HT1080 (cell line): ENCODE measurements at regions not wholly inside any gene's neighbourhood (a gene's known extent, or its start where the extent isn't known, plus 50 kb on each side); places are given as distances from the start of the nearest gene placed in this dataset.
"Not testable (repeated sequence)": the region's sequence is repeated elsewhere in the genome, so short reads cannot be mapped to it uniquely, and the experiment has no call there.

Source experiments
- DNase-seq: peaks from one replicate; pipeline ENCODE4 v3.0.0-alpha.2; 2015; ENCODE audit warnings: low read depth

DNA sequence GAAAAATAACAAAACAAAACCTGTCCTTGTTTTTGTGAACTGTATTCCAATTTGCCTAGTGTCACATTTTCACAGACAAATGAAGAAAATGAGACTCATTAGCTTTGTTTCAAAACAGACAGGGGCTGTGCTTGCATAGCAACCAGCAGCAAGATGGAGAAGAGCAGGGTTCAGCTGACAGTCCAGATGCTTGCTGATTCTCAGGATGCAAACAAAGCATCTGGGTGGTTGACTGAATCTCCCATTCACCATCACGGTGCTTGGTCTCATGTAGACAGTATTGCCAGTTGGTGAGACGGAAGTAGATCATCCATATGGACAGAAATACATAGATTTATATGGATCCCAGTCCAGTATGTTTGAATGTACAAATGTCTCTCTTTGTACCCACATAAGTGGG is 326.8 kb downstream of the CCDC85A start:
- DNase-seq, result no peak

DNA sequence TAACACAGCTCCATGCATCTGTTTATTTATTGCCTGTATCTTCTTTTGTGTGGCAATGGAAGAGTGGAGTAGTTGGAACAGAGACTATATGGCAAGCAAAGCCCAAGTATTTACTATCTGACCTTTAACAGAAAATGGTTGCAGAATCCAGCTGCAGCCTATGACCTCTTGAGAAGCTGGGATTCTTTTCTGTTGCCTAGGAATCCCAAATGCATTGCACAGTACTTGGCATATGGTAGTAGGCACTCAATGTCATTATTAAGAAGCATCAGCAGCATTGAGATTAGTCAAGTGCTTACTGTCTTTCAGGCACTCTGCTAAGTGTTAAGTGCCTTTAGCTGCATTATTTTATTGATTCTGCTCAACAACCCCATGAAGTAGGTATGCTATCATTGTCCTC is 331.6 kb downstream of the CCDC85A start:
- DNase-seq, result no peak

DNA sequence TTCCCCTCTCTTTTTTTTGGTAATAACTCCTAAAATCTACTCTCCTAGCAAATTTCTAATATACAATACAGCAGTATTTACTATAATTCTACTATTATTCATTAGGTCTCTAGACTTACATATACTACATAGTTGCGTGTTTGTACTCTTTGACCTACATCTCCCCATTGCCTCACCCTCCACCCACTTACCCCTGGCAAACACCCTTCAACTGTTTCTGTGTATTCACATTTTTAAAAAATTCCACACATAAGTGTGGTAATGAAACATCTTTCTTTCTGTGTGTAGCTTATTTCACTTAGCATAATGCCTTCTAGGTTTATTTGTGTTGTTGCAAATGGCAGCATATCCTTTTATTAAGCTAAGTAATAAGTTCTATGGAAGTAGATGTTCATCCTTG is 336.0 kb downstream of the CCDC85A start:
- no peak for DNase-seq

DNA sequence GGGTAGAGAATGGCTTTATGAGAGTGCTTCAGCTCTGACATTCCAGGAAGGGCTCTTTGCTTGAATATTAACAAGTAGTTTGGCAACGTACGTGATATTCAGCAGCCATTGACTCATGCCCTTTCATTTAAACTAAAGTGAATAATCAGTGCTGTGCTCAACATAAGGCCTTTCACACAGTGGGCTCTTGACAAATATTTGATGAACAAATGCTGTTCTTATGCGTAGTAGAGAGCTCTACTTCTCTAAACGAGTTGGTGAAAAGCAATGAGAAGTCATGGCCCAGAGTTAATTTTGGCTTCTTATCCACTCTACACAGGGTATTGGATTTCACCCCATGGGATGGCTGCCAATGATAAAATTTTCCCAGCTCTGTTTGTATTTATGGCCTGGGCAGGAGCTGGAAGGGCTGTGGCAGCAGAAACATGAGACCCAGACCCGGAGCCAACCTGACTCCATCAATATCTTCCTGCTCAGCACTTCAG is 338.9 kb downstream of the CCDC85A start:
- peak; percentile 15 for DNase-seq

DNA sequence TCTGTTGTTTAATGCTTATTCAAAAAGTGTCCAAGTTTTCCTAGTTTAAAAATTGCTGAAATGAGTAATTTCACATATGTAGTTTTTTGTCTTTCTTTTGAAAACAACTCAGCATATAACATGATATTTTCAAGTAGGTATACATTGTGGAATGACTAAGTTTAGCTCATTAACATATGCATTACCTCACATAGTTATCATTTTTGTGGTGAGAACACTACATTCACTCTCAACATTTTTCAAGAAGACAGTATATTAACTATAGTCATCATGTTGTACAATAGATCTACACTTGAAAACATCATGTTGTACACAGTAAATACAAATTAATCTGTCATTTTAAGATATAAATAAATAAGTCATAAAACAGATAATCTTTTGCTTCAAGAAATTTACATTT is 340.0 kb downstream of the CCDC85A start:
- no peak for DNase-seq

DNA sequence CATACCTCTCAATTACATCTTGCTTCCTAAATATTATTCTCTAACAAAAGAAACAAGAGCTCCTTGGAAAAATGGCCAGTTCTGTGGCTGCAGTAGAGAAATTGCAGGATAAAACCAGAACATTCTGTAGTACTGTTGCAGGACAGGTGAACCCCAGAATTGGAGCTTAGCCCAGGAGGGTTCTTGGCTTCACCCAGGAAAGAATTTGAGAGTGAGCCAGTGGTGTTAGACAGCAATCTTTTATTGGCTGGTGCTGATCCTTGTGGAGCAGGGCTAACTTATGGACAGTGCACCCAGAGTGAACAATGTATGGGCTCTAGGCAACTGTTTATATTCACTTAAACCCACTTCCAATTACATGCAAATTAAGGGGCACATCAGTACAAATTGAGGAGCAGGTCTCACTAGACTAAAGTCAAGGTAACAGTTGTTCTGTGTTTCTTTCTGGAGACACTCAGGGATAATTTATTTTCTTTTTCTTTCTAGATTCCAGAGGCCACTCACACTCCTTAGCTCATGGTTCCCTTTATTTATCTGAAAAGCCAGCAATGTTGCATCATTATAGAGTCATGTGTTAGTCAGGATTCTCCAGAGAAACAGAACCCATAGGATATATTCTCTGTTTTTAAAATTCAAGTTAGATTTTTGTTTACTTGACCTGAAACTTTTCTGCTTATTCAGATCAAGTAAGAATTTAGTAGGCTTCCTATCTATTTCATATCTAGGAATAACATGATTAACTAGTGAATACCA is 348.1 kb downstream of the CCDC85A start:
- no peak for DNase-seq

DNA sequence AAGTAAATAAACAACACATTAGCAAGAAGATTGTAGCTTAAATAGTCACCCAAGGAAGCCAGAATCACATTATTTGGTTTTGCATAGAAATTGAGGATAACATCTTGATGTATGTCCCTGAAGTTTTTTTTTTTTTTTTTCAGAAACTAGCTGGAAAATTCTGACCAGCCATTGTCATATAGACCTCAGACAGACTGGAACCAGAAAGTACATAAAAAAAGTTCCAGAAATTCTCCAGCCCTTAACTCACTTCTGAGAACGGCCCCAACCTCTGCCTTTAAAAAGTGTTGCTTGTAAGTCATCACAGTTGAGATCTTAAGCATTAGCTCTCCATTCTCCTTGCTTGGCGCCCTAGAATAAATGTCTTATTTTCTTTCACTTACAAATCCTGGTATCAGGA is 350.5 kb downstream of the CCDC85A start:
- no peak for DNase-seq

DNA sequence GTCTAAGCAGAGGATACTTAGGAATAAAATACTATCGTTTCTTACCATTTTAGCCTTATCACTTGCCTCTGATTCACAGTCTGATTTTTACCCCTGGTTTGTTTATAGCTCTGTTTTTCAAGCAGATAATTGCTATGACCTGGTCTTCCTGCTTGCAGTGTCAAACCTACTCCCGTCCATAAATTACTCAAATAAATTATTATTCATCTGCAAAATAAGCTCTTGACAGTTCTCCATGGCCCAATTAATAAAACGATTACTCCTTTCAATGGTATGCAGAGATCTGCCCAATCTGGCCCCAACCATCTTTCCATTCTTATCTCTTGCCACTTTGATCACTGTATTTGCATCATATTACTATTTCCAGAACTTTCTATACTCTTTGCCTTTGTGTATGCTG is 354.0 kb downstream of the CCDC85A start:
- DNase-seq, result no peak

DNA sequence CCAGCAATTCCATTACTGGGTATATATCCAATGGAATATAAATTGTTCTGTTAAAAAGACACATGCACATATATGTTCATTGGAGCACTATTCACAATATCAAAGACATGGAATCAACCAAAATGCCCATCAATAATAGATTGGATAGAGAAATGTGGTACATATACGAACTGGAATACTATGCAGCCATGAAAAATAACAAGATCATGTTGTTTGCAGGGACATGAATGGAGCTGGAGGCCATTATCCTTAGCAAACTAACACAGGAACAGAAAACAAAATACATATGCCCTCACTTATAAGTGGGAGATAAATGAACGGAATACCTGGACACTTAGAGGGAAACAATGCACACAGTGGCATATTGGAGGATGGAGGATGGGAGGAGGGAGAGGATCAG is 355.8 kb downstream of the CCDC85A start:
- DNase-seq, result no peak

DNA sequence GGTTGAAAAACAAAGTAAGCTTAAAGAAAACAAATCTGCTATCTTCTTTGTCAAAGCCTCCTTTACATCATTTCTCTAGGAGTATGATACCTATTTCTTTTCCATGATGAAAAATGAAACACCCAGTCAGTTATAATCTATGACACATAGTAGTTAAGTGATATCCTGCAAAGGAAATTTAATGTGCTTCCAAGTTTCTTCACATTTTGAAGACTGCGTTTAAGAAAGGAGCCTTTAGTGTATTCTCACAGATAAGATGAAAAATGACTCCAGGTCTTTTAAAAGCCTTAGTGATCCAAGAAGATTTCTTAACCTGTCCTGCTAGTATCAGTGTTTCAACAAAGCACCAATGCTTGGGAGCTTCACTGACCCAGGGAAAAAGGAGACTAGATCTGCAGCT is 356.7 kb downstream of the CCDC85A start:
- no peak for DNase-seq

DNA sequence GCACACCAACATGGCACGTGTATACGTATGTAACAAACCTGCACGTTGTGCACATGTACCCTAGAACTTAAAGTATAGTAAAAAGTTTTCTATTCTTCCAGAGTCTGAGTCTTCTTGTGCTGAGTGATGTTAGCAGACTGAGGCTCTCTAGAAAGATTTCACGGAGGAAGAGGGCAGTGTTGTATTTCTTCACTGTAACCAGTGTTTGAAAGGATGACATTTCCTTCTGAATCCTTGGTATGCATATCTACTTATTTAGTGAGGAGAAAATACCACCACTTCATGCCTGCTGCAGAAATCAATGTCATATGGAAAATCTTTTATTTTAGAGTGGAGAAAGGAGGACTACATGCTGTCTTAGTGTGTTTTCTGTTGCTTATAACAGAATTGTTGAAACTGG is 357.1 kb downstream of the CCDC85A start:
- no peak for DNase-seq

DNA sequence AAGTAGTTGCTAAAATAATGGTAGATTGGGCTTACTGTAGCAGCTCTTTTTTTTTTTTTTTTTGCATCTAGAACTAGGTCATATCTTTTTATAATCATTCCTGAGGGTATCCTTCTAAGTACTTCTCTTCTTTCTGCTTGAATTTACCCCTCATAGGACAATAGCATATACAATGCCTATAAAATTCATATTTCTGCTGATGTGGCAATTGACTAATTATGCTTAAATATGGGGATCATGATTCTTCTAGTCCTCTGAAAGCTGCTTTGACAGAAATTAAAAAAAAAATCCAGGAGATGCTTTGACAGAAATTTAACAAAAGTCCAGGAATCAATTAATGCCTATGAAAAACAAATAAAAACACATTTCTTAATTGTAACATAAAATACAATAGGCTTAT is 358.4 kb downstream of the CCDC85A start:
- DNase-seq, result no peak

DNA sequence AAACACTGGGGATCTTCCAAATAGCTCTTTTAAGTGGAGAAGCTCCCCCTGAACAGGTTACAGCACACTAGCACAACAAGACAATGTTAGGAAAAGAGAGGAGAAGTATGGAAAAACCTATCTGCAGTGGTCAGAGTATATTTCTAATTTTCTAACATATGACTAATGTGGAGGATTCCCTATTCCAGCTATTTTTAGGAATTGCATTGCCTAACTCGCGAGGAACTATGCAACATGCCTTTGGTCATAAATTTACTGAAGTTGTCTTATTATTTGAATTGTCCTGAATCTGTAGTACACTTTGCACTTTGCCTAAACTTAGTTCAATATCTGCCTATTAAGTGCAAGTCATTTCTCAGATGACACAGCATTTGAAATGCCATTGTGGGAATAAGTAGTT is 381.4 kb downstream of the CCDC85A start:
- no peak for DNase-seq

DNA sequence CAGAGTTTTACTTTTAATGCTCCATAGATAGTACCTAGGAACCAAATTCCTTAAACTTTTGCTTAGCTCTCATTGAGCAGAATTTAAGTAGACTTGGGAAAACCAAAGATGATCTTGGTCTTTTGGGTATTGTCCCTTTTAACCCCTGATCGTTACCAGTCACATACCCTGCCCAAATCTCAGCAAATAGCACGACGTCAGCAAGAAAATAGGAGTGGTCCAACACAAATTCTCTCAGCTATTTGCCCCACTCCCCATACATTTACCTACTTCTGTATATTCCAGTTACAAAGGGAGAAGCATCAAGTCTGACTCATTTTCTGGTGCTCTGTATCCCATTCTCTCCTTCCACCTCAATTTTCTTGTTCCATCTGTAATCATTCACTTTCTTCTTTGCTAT is 387.3 kb downstream of the CCDC85A start:
- DNase-seq, result no peak

DNA sequence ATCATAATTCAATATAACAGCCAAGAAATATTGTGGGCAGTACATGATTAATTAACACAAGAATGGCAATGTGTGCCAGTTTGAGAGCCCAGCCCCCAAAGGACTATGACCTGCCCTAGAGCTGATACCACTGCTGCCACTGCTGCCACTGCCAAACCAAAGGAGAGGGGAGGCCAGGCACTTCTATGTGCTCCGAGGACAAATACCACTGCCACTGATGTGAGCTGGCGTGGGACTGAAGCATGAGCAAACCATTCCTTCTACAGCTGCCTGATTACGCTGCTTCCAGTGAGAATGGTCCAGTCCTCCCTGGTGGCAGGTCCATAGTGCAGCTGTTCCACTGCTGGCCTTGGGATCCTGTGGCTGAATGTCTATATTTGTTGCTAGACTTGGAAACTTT is 392.2 kb downstream of the CCDC85A start:
- DNase-seq, result no peak

DNA sequence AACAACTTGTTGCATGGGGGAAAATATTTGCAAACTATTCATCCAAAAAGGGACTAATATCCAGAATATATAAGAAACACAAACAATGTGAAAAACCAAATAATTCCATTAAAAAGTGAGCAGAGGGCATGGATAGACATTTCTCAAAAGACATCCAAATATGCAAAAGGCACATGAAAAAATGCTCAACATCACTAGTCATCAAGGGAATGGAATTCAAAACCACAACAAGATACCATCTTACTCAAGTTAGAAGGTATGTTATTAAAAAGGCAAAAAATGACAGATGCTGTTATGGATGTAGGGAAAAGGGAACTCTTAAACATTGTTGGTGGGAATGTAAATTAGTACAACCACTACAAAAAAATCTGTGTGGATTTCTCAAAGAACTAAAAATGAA is 396.5 kb downstream of the CCDC85A start:
- DNase-seq, result peak; percentile 28

DNA sequence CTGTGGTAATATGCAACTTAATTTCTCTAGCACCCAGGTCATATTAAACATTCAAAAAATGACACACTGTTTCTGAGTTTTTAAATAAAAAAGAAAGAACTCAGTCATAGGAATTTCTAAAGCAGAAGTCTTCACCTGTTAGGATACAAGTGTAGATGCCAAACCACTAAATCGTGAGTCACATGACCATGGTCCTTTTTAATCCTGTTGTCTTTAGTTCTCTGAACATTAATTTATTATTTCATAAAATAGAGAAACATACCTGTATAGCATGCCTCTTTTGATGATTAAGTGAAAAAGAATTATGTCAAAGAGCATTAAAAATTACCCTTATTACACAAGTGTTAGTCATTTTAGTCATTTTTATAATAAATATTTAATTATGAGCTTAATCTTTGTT is 398.8 kb downstream of the CCDC85A start:
- DNase-seq, result no peak

DNA sequence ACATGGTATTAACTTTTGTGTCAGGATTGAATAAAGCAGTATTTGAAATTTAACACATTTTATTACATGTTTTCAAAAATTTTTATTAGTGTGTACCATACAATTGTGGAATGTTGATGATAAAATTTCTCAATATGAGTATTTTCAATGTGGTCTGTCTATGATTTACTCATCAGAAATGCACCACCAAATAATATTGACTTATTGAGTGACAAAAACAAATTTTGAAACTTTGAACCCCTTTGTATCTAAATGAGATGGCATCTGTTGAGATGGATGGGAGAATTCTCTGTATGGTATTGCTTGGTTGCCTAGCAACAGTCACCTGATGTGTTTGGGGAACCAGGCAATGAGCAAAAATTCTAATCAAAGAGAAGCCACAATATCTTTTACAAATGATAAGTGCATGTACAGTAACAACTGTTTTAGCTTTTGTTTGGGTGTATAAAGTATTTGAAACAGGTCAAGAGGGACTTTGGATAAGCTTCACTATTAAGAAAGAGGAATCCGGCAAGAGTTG is 400.1 kb downstream of the CCDC85A start:
- DNase-seq, result no peak

DNA sequence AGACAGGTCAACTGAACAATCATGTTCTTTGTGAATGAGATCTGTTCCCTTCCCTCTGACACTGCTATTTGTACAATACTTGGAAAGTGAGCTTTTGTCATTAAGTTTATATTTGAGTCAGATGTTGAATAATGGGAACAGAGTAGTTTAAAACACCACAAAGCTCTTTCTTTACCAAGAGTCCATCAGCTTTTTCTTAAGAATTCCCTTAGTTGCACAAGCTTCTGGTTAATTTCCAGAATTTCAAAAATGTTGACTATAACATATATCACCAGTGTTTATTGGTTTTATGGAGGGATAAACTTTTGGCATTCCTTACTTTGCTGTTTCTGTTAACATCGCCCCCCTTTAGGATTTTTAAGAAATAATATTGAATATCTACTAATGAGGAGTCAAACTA is 403.7 kb downstream of the CCDC85A start:
- no peak for DNase-seq

DNA sequence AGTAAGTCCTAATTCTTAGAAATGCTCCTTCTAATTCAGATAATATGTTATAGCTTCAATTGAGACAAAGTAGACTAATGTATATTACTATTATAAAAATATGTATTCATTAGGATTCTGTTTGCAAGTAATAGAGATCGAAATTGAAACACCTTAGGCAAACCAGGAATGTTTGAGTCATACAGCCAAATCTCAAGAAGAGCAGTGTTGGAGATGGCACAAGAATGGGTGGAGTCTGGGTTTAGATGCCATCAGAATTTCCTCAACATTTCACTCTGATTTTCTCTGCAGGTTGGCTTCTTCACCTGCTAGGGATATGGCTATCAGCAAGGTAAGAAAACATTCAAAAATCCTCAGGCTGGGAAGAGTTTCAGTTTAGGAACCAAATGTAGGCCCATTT is 405.4 kb downstream of the CCDC85A start:
- no peak for DNase-seq

DNA sequence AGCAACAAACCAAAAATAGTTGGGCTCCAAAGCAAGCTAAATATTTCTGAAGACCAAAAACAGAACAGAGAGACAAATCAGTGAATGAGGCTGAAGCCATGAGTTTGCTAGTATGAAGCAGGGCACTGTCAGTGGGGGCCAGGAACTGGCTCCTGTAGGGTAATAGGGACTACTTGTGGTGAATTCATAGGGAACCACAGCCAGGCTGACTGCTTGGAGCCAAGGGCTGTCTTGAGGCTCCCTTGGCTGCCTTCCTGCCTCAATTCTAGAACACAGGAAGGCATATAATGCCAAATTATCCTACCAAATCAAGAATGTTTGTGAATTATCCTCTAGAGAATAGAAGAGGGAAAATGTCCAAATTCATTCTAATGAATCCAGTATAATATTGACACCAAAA is 406.0 kb downstream of the CCDC85A start:
- DNase-seq, result no peak

DNA sequence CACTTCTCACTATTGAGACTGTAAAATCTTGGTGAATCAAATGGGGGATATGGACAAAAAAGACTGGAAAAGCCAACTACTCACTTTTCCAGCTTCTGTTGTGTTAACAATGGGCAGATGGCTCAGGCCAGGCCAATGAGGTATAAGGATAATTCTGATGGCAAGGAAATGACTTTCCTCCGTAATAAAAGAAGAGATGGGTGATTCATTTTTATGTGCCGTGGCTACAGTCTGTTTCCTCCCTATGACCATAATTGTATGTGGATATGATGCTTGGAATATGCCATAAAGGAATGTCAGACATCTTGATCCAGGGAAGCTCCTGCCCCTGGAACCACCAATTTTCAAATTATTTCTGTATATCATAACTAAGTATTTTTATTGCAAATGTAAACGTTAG is 406.8 kb downstream of the CCDC85A start:
- DNase-seq, result peak; percentile 14

DNA sequence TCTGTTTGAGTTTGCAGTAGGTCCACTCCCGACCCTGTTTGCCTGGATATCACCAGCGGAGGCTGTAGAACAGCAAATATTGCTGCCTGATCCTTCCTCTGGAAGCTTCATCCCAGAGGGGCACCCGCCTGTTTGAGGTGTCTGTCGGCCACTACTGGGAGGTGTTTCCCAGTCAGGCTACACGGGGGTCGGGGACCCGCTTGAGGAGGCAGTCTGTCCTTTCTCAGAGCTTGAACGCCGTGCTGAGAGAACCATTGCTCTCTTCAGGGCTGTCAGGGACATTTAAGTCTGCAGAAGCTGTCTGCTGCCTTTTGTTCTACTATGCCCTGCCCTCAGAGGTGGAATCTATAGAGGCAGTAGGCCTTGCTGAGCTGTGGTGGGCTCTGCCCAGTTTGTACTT is 422.3 kb downstream of the CCDC85A start:
- not testable (repeated sequence) for DNase-seq

DNA sequence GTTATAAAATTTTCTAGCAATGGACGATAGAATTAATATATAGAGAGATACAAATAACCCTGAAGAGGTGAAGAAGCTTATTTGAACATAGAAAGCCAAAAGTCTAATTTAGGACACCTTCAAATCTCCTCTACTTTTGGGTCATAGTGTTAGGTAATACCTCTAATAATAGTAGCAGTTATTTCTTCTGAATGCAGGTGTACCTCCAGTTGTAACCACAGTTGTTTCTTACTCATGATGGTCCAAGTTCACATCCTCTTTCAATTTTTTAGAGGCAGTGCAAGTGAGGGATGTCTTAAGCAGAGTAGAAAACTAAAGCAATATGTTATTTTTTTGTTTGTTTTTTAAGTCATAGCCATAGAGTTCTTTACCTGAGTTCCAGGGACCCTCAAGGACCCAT is 429.5 kb downstream of the CCDC85A start:
- no peak for DNase-seq
